ENCODE measurements at regions not wholly inside any gene's neighbourhood (a gene's known extent, or its start where the extent isn't known, plus 50 kb on each side); places are given as distances from the start of the nearest gene placed in this dataset.

GRCh38 chr14:106679776-106680175 is 1153.4 kb downstream of the TMEM121 start:
- TF ChIP-seq, protein P1, sequence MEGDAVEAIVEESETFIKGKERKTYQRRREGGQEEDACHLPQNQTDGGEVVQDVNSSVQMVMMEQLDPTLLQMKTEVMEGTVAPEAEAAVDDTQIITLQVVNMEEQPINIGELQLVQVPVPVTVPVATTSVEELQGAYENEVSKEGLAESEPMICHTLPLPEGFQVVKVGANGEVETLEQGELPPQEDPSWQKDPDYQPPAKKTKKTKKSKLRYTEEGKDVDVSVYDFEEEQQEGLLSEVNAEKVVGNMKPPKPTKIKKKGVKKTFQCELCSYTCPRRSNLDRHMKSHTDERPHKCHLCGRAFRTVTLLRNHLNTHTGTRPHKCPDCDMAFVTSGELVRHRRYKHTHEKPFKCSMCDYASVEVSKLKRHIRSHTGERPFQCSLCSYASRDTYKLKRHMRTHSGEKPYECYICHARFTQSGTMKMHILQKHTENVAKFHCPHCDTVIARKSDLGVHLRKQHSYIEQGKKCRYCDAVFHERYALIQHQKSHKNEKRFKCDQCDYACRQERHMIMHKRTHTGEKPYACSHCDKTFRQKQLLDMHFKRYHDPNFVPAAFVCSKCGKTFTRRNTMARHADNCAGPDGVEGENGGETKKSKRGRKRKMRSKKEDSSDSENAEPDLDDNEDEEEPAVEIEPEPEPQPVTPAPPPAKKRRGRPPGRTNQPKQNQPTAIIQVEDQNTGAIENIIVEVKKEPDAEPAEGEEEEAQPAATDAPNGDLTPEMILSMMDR (IDR thresholded peaks at IDR 0.05; ENCODE audit: insufficient read depth, low read depth, low read length): no peak
- TF ChIP-seq EZH2 (IDR thresholded peaks at IDR 0.05; ENCODE audit: insufficient read depth, low read length): no peak
